A549 (cell line): ENCODE measurements at regions not wholly inside any gene's neighbourhood (a gene's known extent, or its start where the extent isn't known, plus 50 kb on each side); places are given as distances from the start of the nearest gene placed in this dataset.

Experiments used
- ATAC-seq, 2 experiments: fragments of 200-7000 bp in 1 of 2; fragments of >200 bp in 1 of 2; cut with Nextera tagmentation in 1 of 2; cut with Tn5 transposase in 1 of 2; 3 replicates each; pipeline versions ENCODE4 v1.8.0 to v1.9.1; 2018 to 2020; ENCODE audit warnings: mild to moderate bottlenecking in 1 of 2, moderate library complexity in 1 of 2
- CTCF ChIA-PET: fragments of 300-600 bp; sonication (Branson Sonifier 250); formaldehyde crosslinking; extraction: SDS; loops from one replicate; lab custom pipeline; 2021; ENCODE audit warnings: antibody characterized with exemption, inconsistent platforms; lab: Yijun Ruan, JAX
- POLR2A ChIA-PET: fragments of 350-600 bp; formaldehyde crosslinking; extraction: SDS; loops from one replicate; lab custom pipeline; 2021; ENCODE audit warnings: antibody characterized with exemption, inconsistent platforms; lab: Yijun Ruan, JAX
- DNase-seq, 2 experiments: peaks; one replicate each; pipeline versions ENCODE4 v3.0.0 to v3.0.0-alpha.2; 2011 to 2016; ENCODE audit warnings: low read depth in 1 of 2, low spot score in 1 of 2
- FAIRE-seq: peaks from 2 replicates; lab custom pipeline; 2011; peaks lifted over from hg19 to GRCh38; lab: Jason Lieb, UNC
- H3K27ac ChIP-seq, 2 experiments: fragments of >200 bp; sonication (Bioruptor Twin); formaldehyde crosslinking; 3 replicates each; pipeline ENCODE4 v1.5.1; 2016 to 2017
- H3K4me1 ChIP-seq: fragments of >200 bp; sonication (Bioruptor Twin); formaldehyde crosslinking; 3 replicates; pipeline ENCODE4 v1.6.1; 2016
- H3K4me2 ChIP-seq: fragments of >200 bp; sonication (Bioruptor Twin); formaldehyde crosslinking; 3 replicates; pipeline ENCODE4 v1.6.1; 2016
- H3K4me3 ChIP-seq: fragments of >200 bp; sonication (Bioruptor Twin); formaldehyde crosslinking; 3 replicates; pipeline ENCODE4 v1.5.1; 2016
- H3K9me3 ChIP-seq: fragments of >200 bp; sonication (Bioruptor Twin); formaldehyde crosslinking; 3 replicates; pipeline ENCODE4 v1.6.1; 2016
- BHLHE40 ChIP-seq: IDR thresholded peaks from 2 replicates; pipeline ENCODE4 v1.6.1; 2012; ENCODE audit warnings: low read depth, low read length, inconsistent platforms
- CEBPB ChIP-seq, 2 experiments: fragments of >200 bp in 1 of 2; sonication (Bioruptor Twin) in 1 of 2; formaldehyde crosslinking in 1 of 2; IDR thresholded peaks; 2 replicates each; pipeline ENCODE4 v1.6.1; 2012 to 2016
- CHD2 ChIP-seq: fragments of 150-350 bp; IDR thresholded peaks from 2 replicates; pipeline ENCODE4 v1.6.1; 2014; ENCODE audit warnings: low read length; ENCODE audit not compliant: partially characterized antibody
- CHD4 ChIP-seq: fragments of 200-600 bp; sonication (generic); IDR thresholded peaks from 2 replicates; pipeline ENCODE4 v1.6.1; 2016; ENCODE audit warnings: antibody characterized with exemption, mild to moderate bottlenecking, borderline replicate concordance
- EHF ChIP-seq: fragments of 250-450 bp; sonication (Bioruptor Pico); IDR thresholded peaks from 2 replicates; pipeline ENCODE4 v1.5.0; 2020; ENCODE audit warnings: mild to moderate bottlenecking
- FOSB ChIP-seq: fragments of 250-450 bp; sonication (Bioruptor Pico); IDR thresholded peaks from 2 replicates; pipeline ENCODE4 v1.5.0; 2020; ENCODE audit warnings: mild to moderate bottlenecking, moderate library complexity
- HEYL ChIP-seq: fragments of 250-450 bp; sonication (Bioruptor Pico); IDR thresholded peaks from 2 replicates; pipeline ENCODE4 v1.8.0; 2021; ENCODE audit warnings: mild to moderate bottlenecking, moderate library complexity
- JUN ChIP-seq, 2 experiments: fragments of >200 bp; sonication (Bioruptor Twin); formaldehyde crosslinking; IDR thresholded peaks; 2 replicates in 1 of 2; 3 replicates in 1 of 2; pipeline ENCODE4 v1.6.1; 2016 to 2017
- JUNB ChIP-seq: fragments of >200 bp; sonication (Bioruptor Twin); formaldehyde crosslinking; IDR thresholded peaks from 2 replicates; pipeline ENCODE4 v1.6.1; 2016
- KDM5A ChIP-seq: fragments of 200-600 bp; sonication (generic); IDR thresholded peaks from 2 replicates; pipeline ENCODE4 v1.6.1; 2016; ENCODE audit warnings: antibody characterized with exemption, mild to moderate bottlenecking
- MAFK ChIP-seq: fragments of 450-650 bp; IDR thresholded peaks from 2 replicates; pipeline ENCODE4 v1.6.1; 2014; ENCODE audit not compliant: partially characterized antibody
- MAZ ChIP-seq: fragments of 150-350 bp; IDR thresholded peaks from 2 replicates; pipeline ENCODE4 v1.6.1; 2014; ENCODE audit warnings: antibody characterized with exemption, low read depth, low read length, borderline replicate concordance
- MYC ChIP-seq: IDR thresholded peaks from 2 replicates; pipeline ENCODE4 v1.6.1; 2012; ENCODE audit warnings: mild to moderate bottlenecking, inconsistent platforms, low read length, improper control_type of control experiment, borderline replicate concordance
- NPAS2 ChIP-seq: fragments of 250-450 bp; sonication (Bioruptor Pico); IDR thresholded peaks from 2 replicates; pipeline ENCODE4 v1.8.0; 2022; ENCODE audit warnings: mild to moderate bottlenecking, moderate library complexity, borderline replicate concordance
- POLR2AphosphoS2 ChIP-seq: conservative IDR thresholded peaks from 2 replicates; pipeline ENCODE4 v1.6.1; 2012; ENCODE audit warnings: low read length, improper control_type of control experiment, inconsistent platforms
- RARB ChIP-seq: fragments of 250-450 bp; sonication (Bioruptor Pico); IDR thresholded peaks from 2 replicates; pipeline ENCODE4 v1.8.0; 2021; ENCODE audit warnings: mild to moderate bottlenecking, moderate library complexity
- RCOR1 ChIP-seq: fragments of 150-350 bp; IDR thresholded peaks from 2 replicates; pipeline ENCODE4 v1.6.1; 2014; ENCODE audit warnings: antibody characterized with exemption, low read length, low read depth
- RFX5 ChIP-seq: fragments of 450-650 bp; IDR thresholded peaks from 2 replicates; pipeline ENCODE4 v1.7.1; 2014; ENCODE audit warnings: antibody characterized with exemption, mild to moderate bottlenecking, moderate library complexity
- RNF2 ChIP-seq: fragments of 200-600 bp; sonication (generic); IDR thresholded peaks from 2 replicates; pipeline ENCODE4 v1.6.1; 2016; ENCODE audit warnings: low read depth, mild to moderate bottlenecking, antibody characterized with exemption, moderate library complexity, borderline replicate concordance
- SMC3 ChIP-seq: fragments of >200 bp; sonication (Bioruptor Twin); formaldehyde crosslinking; IDR thresholded peaks from 3 replicates; pipeline ENCODE4 v1.6.1; 2018; ENCODE audit warnings: inconsistent platforms
- TFCP2L1 ChIP-seq: fragments of 250-450 bp; sonication (Bioruptor Pico); IDR thresholded peaks from 2 replicates; pipeline ENCODE4 v1.5.0; 2021; ENCODE audit warnings: mild to moderate bottlenecking
- ZC3H11A ChIP-seq: fragments of 450-650 bp; IDR thresholded peaks from 2 replicates; pipeline ENCODE4 v1.6.1; 2014; ENCODE audit warnings: antibody characterized with exemption, mild to moderate bottlenecking
- ZNF302 ChIP-seq: fragments of 250-450 bp; sonication (Bioruptor Pico); IDR thresholded peaks from 2 replicates; pipeline ENCODE4 v1.9.0; 2021; ENCODE audit warnings: inconsistent platforms, mild to moderate bottlenecking, moderate library complexity
- ZSCAN20 ChIP-seq: fragments of 250-450 bp; sonication (Bioruptor Pico); IDR thresholded peaks from 2 replicates; pipeline ENCODE4 v1.8.0; 2022; ENCODE audit warnings: mild to moderate bottlenecking, moderate library complexity
- WGBS: methylation state at CpG from one replicate; pipeline ENCODE4 v1.1.6; 2017; ENCODE audit errors: missing lambda C conversion rate; 5-methylcytosine and 5-hydroxymethylcytosine counted together
- TF ChIP-seq, protein P1 (sequence below): fragments of 450-650 bp; IDR thresholded peaks from 2 replicates; pipeline ENCODE4 v1.6.1; 2014; ENCODE audit warnings: antibody characterized with exemption
- TF ChIP-seq, protein P2 (sequence below): fragments of 200-600 bp; sonication (generic); IDR thresholded peaks from 2 replicates; pipeline ENCODE4 v1.6.1; 2016; ENCODE audit warnings: antibody characterized with exemption, mild to moderate bottlenecking, moderate library complexity

DNA sequence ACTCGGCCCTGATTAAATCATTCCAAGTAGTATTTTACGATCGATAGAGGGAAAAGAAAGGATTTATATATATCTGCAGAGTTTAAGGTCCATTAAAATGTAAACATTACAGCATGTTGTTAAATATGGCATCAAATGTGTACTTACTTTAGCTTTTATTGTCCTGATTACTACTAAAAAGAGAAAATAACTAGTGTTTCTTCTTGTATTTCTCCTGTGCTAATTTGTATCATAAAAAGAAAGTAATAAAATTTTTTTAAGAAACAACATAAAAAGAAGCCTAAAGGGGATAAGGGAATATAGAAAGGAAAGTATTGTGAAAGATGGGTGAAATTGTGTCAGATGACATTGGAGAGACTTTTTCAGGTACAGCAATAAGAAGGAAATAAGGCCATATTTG, 300.3 kb upstream of the ARSJ start:
- ATAC-seq, result no peak
- Histone ChIP-seq H3K4me3 (no peak overlapping the region), H3K4me1 (no peaks in the 10 kb centered on the region), H3K27ac (no peak overlapping the region), H3K9me3 (no peaks in the 10 kb centered on the region), H3K4me2 (no peak overlapping the region)
- FAIRE-seq, result no peak
- no peak for DNase-seq
- ChIA-PET POLR2A (no interaction called here), CTCF (no interaction called here)
- TF ChIP-seq JUN (IDR thresholded peaks at IDR 0.05) (no peak), HEYL (CRISPR knock-in tag) (no peak), MAFK (no peak), TFCP2L1 (no peak), CHD4 (no peak), EHF (CRISPR knock-in tag) (no peak), POLR2AphosphoS2 (no peak), RNF2 (no peak), KDM5A (no peak), ZSCAN20 (CRISPR knock-in tag) (no peak), BHLHE40 (no peak), RCOR1 (no peak), ZNF302 (no peak)
- TF ChIP-seq, protein P1, sequence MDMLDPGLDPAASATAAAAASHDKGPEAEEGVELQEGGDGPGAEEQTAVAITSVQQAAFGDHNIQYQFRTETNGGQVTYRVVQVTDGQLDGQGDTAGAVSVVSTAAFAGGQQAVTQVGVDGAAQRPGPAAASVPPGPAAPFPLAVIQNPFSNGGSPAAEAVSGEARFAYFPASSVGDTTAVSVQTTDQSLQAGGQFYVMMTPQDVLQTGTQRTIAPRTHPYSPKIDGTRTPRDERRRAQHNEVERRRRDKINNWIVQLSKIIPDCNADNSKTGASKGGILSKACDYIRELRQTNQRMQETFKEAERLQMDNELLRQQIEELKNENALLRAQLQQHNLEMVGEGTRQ, result no peak
- 77% methylated on average over 3 of the region's 3 CpGs for WGBS

DNA sequence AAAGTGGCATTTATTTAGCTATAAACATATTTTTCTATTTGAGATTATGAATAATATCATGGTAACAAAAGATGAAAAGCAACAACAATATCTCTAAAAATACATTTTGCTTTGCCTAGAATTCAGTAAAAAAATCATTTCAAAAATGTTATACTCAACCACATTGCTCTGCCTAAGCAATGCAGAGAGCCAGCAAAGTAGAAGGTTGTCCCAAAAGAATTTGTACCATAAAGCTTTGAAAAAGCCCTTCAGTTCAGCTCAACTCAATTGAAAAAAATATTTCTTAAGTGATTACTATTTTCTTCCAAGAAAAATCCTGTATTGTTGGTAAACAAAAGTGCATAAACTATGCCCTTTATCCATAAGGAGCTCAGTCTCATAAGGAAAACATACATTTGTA, 301.2 kb upstream of the ARSJ start:
- POLR2A ChIA-PET, result no interaction called here
- CTCF ChIA-PET, result no interaction called here
- FAIRE-seq (no peak), ATAC-seq (no peak), DNase-seq (no peak)
- Histone ChIP-seq H3K4me3 (no peak overlapping the region), H3K4me1 (no peaks in the 10 kb centered on the region), H3K4me2 (no peak overlapping the region), H3K27ac (no peak overlapping the region), H3K9me3 (no peaks in the 10 kb centered on the region)
- no peak for TF ChIP-seq RARB
- TF ChIP-seq JUNB, result no peak
- TF ChIP-seq MYC, result no peak
- no peak for TF ChIP-seq SMC3
- no peak for TF ChIP-seq RFX5
- no peak for TF ChIP-seq CHD2
- no peak for TF ChIP-seq CHD4
- TF ChIP-seq FOSB (CRISPR knock-in tag), result no peak
- TF ChIP-seq BHLHE40, result no peak
- no peak for TF ChIP-seq CEBPB (IDR thresholded peaks at IDR 0.05)
- TF ChIP-seq, protein P2, sequence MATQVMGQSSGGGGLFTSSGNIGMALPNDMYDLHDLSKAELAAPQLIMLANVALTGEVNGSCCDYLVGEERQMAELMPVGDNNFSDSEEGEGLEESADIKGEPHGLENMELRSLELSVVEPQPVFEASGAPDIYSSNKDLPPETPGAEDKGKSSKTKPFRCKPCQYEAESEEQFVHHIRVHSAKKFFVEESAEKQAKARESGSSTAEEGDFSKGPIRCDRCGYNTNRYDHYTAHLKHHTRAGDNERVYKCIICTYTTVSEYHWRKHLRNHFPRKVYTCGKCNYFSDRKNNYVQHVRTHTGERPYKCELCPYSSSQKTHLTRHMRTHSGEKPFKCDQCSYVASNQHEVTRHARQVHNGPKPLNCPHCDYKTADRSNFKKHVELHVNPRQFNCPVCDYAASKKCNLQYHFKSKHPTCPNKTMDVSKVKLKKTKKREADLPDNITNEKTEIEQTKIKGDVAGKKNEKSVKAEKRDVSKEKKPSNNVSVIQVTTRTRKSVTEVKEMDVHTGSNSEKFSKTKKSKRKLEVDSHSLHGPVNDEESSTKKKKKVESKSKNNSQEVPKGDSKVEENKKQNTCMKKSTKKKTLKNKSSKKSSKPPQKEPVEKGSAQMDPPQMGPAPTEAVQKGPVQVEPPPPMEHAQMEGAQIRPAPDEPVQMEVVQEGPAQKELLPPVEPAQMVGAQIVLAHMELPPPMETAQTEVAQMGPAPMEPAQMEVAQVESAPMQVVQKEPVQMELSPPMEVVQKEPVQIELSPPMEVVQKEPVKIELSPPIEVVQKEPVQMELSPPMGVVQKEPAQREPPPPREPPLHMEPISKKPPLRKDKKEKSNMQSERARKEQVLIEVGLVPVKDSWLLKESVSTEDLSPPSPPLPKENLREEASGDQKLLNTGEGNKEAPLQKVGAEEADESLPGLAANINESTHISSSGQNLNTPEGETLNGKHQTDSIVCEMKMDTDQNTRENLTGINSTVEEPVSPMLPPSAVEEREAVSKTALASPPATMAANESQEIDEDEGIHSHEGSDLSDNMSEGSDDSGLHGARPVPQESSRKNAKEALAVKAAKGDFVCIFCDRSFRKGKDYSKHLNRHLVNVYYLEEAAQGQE, result no peak
- no peak for TF ChIP-seq NPAS2 (CRISPR knock-in tag)
- no peak for TF ChIP-seq MAZ
- no peak for TF ChIP-seq RNF2
- TF ChIP-seq ZC3H11A, result no peak
- TF ChIP-seq JUN (IDR thresholded peaks at IDR 0.05), result no peak
- TF ChIP-seq TFCP2L1, result no peak
